IPS DF 19.7 (cell line): ENCODE measurements at regions not wholly inside any gene's neighbourhood (a gene's known extent, or its start where the extent isn't known, plus 50 kb on each side); places are given as distances from the start of the nearest gene placed in this dataset.
"Not testable (repeated sequence)": the region's sequence is repeated elsewhere in the genome, so short reads cannot be mapped to it uniquely, and the experiment has no call there.

Source experiments
- DNase-seq: peaks from one replicate; pipeline ENCODE4 v3.0.0-alpha.2; 2013; ENCODE audit warnings: low read depth, low spot score

- DNase-seq, result not testable (repeated sequence)
These were observed 54.1 kb upstream of the NOTCH2NLA start for GRCh38 chr1:146282807-146283526.

GRCh38 chr1:146281522-146281921, 52.7 kb upstream of the NOTCH2NLA start:
- not testable (repeated sequence) for DNase-seq

- not testable (repeated sequence) for DNase-seq
These were observed 49.9 kb upstream of the NOTCH2NLA start for GRCh38 chr1:146278758-146279157.
